ENCODE measurements at regions not wholly inside any gene's neighbourhood (a gene's known extent, or its start where the extent isn't known, plus 50 kb on each side); places are given as distances from the start of the nearest gene placed in this dataset.

DNA sequence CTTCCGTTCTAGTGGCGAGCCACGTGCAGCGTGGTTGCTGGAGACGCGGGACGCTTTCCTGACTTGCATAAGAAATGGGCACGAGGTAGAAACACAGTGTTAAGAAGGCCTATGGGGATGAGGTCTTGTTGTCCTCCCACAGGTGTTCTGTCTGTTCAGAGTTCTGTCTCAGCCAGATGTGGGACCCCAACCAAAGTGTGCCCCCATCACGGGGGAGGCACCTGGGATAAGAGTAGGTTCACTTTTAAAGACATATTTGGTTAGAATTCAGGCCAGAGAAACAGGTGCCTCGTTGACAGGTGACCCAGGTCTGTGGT lies 56.0 kb upstream of the PITRM1 start:
- no peak for TF ChIP-seq POLR2A (IDR thresholded peaks at IDR 0.05)
- TF ChIP-seq, protein P1, sequence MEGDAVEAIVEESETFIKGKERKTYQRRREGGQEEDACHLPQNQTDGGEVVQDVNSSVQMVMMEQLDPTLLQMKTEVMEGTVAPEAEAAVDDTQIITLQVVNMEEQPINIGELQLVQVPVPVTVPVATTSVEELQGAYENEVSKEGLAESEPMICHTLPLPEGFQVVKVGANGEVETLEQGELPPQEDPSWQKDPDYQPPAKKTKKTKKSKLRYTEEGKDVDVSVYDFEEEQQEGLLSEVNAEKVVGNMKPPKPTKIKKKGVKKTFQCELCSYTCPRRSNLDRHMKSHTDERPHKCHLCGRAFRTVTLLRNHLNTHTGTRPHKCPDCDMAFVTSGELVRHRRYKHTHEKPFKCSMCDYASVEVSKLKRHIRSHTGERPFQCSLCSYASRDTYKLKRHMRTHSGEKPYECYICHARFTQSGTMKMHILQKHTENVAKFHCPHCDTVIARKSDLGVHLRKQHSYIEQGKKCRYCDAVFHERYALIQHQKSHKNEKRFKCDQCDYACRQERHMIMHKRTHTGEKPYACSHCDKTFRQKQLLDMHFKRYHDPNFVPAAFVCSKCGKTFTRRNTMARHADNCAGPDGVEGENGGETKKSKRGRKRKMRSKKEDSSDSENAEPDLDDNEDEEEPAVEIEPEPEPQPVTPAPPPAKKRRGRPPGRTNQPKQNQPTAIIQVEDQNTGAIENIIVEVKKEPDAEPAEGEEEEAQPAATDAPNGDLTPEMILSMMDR (IDR thresholded peaks at IDR 0.05), result no peak

Data from right lobe of liver (tissue), 4 donors.